Daoy (cell line): ENCODE measurements at regions not wholly inside any gene's neighbourhood (a gene's known extent, or its start where the extent isn't known, plus 50 kb on each side); places are given as distances from the start of the nearest gene placed in this dataset.

ENCODE experiments used
- DNase-seq: peaks from one replicate; pipeline ENCODE4 v3.0.0-alpha.2; 2015; ENCODE audit warnings: low read depth

- no peak for DNase-seq
Observed at GRCh38 chrX:4265036-4265435, 551.6 kb upstream of the PRKX start.

DNA sequence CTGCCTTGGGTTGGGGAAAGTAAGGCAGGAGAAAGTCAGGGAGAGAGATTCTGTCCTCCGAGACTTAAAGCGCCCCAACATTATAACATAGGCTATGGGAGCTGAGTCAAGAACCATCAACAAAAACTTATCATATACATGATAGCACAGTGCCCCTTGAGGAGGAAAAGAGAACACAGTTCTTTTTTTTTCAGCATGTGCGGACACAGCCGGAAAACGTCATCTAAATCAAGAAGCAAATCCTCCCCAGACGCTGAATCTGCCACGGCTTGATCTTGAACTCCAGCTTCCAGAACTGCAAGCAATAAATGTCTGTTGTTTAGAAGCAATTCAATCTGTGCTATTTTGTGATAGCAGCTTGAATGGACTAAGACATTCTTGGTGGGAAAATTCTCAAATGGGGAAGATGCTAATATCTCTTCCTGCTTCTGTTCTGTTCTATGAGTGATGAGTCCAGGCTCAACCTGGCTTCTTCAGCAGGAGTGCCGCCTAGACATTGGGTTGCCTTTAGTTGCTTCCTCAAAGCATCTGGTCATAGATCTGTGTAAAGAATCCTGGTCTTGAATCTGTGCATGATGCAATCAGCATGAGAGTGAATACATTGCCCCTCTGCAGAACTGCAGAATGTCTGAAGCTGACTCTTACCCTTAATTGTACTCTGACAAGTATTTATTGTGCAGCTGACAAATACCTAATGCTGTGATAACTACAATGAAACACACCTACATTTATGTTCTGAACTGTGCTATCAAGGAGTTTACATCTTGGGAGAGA is 549.8 kb upstream of the PRKX start:
- DNase-seq = no peak

DNA sequence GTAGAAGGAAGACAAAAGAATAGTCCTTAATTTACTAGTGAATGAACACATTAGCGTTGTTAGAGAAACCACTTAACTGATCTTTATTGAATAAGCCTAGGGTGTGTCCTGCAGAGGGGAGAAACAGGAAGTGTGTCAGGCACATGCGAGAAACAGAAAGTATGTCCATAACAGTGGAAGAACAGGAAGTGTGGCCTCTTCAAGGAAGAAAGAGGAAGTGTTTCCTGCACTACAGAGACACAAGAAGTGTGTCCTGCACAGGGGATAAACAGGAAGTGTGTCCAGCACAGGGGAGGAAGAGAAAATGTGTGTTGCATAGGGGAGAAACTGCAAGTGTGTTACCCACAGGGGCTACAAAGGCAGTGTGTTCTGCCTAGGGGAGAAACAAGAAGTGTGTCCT is 539.6 kb upstream of the PRKX start:
- DNase-seq = no peak

- no peak for DNase-seq
Observed at GRCh38 chrX:4249401-4249800, 536.0 kb upstream of the PRKX start.

DNA sequence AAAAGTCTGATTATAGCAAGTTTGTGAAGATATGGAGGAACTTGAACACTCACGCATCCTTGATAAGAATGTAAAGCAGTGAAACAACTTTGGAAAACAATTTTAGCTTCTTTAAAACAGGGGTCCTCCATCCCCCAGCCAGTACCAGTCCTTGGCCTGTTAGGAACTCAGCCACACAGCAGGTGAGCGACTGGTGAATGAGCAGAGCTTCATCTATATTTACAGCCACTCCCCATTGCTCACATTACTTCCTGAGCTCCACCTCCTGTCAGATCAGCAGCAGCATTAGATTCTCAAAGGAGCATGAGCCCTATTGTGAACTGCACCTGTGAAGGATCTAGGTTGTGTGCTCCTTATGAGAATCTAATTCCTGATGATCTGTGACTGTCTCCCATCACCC is 530.3 kb upstream of the PRKX start:
- no peak for DNase-seq

- no peak for DNase-seq
Observed at GRCh38 chrX:4240541-4241194, 527.2 kb upstream of the PRKX start.

GRCh38 chrX:4239650-4240540 is 526.4 kb upstream of the PRKX start:
- DNase-seq = no peak

DNA sequence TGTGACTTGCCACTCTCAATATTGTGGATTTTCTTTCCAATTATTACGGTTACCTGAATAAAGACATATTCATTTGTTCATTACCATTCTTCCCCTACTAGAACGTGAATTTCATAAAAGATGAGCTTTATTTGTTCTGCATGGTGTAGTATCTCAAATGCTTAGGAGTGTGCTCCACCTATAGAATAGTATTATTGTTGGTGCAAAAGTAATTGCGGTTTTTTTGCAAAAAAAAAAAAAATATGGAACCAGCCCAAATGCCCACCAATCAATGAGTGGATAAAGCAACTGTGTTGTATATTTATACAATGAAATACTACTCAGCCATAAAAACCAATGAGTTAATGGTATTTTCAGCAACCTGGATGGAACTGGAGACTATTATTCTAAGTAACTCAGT is 525.5 kb upstream of the PRKX start:
- no peak for DNase-seq

GRCh38 chrX:4225086-4225485 is 511.6 kb upstream of the PRKX start:
- DNase-seq = no peak

DNA sequence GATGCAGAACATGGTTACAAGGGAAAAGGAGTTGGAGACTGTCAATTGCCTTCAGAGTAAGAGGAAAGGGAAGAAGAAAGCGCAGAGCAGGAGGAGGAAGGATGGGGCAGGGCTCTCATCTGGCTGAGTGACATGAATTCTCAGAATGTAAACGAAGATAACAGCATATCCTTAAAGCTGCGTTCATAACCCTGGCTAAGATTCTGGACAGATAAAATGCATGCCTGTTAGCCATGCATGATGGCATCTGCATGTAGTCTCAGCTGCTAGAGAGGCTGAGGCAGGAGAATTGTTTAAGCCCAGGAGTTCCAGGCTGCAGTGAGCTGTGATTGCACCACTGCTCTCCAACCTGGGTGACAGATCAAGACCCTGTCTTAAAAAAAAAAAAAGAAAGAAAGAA is 493.5 kb upstream of the PRKX start:
- DNase-seq = no peak

- DNase-seq = no peak
Observed at GRCh38 chrX:4197971-4198370, 484.5 kb upstream of the PRKX start.

GRCh38 chrX:4193500-4194155 is 480.2 kb upstream of the PRKX start:
- no peak for DNase-seq

DNA sequence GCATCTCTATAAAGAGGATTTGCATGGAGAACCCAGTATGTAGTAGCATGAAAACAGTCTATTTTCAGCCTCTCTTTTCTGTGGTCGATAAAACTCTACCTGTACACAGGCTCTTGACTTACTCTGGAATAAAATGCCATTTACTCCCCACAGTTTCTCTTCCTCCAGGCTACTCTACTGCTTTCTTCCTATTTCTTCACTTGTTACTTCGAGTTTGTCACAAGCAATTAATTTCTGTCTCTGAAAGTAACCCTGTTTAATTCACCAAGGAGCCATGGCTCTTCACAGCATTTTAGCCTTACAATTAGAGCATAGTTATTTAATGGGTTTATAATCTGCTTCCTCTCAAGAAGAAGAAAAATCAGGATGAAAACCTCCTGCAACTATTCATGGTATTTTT is 472.9 kb upstream of the PRKX start:
- no peak for DNase-seq

DNA sequence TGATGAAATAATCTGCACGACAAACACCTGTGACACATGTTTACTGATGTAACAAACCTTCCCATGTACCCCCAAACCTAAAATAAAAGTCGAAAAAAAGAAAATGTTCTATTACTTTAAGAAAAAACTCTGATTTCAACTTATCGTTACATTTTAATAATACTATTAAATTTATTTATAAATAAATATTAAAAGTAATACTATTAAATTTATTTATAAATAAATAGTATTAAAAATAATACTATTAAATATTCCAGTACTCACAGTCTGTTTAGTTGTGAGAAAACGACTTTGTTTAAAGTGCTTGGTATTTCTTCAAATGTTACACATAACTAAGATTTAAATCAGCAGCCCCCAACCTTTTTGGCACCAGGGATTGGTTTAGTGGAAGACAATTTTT is 471.6 kb upstream of the PRKX start:
- DNase-seq = no peak

DNA sequence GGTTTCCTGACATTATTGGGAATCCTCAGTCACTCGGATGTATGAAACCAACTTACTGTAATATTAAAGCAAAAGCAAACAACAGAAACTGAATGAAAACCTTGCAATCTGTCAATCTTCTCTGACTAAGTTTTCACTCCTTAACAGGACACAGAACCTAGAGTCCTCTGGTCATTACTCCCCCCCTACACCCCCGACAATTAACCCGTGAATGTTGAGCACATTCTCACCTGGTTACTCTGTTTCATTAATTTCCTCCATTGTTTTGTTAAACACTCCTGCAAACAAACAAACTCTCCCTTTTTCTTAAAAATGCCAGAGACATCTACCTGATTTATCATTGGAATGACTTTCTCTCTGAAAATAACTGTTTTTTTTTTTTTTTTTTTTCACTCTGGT is 469.0 kb upstream of the PRKX start:
- DNase-seq = no peak

DNA sequence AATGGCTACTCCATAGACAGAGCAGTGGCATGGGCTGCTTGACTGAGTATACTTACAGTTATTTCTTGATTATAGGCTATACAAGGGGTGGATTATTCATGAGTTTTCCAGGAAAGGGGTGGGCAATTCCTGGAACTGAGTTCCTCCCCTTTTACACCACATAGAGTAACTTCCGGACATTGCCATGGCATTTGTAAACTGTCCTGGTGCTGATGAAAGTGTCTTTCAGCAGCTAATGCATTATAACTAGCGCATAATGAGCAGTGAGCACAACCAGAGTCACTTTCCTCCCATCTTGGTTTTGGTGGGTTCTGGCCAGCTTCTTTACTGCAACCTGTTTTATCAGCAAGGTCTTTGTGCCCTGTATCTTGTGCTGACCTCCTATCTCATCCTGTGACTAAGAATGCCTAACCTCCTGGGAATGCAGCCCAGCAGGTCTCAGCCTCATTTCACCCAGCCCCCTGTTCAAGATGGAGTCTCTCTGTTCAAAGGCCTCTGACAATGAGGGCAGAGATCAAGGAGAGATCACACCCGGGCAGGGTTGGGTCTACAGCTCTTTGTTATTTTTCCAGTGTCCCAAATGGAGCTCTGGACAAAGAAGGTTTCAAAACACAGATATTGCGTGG is 468.4 kb upstream of the PRKX start:
- DNase-seq = no peak

- DNase-seq = no peak
Observed at GRCh38 chrX:4179031-4179430, 465.6 kb upstream of the PRKX start.

- DNase-seq = no peak
Observed at GRCh38 chrX:4175221-4175620, 461.8 kb upstream of the PRKX start.

DNA sequence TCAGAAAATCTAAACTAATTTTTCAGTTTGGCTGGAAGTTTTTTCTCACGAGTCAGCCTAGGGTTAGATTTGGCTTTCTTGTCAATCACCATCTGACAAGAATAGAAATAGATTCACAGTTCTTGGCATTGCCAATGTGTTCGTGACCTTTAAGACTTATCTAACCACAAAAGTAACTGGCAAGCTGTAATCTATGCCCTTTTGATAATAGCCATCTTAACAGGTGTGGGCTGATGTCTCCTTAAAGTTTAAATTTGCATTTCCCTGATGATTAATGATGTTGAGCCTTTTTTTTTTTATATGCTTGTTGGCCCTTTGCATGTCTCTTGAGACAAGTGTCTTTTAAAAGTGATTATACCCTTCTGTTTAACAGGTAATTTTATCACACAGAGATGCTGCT is 460.3 kb upstream of the PRKX start:
- DNase-seq = no peak

GRCh38 chrX:4151798-4152197 is 438.3 kb upstream of the PRKX start:
- DNase-seq = no peak

DNA sequence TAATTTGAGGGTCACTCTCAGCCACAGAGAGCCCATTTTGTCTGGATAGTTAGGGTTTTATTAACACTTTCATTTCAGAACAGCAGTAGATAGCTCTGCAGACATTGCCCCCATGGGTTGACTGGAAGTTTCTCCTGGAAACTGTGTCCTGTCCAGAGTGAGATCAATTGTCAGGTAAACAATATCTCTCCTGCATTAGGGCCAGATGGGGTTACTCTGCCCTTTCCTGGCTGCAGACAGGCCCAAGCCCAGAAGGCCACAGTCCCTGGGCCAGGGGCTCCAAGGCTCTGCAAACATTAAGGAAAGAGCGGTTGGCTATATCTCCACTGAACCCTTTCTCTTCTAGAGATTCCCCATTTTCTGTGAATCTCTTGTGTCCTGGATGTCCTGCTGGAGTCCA is 436.8 kb upstream of the PRKX start:
- no peak for DNase-seq

- no peak for DNase-seq
Observed at GRCh38 chrX:4129626-4130025, 416.2 kb upstream of the PRKX start.
